Neural crest cell (in vitro differentiated cells): ENCODE measurements at regions not wholly inside any gene's neighbourhood (a gene's known extent, or its start where the extent isn't known, plus 50 kb on each side); places are given as distances from the start of the nearest gene placed in this dataset.
"Not testable (repeated sequence)": the region's sequence is repeated elsewhere in the genome, so short reads cannot be mapped to it uniquely, and the experiment has no call there.

Experiments
- DNase-seq: peaks from one replicate; pipeline ENCODE4 v3.0.0; 2021; ENCODE audit warnings: low read depth, mixed read lengths, low spot score
- H3K27ac Mint-ChIP-seq: one replicate; pipeline ENCODE4 v1.8.0; 2021; ENCODE audit warnings: mild to moderate bottlenecking, mixed read lengths; ENCODE audit not compliant: unreplicated experiment
- H3K27me3 Mint-ChIP-seq: 2 replicates; pipeline ENCODE4 v1.8.0; 2021; ENCODE audit warnings: low read depth, mild to moderate bottlenecking, mixed read lengths
- H3K36me3 Mint-ChIP-seq: 2 replicates; pipeline ENCODE4 v1.8.0; 2021; ENCODE audit warnings: low read depth, mild to moderate bottlenecking, mixed read lengths
- H3K4me1 Mint-ChIP-seq: 2 replicates; pipeline ENCODE4 v1.8.0; 2021; ENCODE audit warnings: mixed read lengths
- H3K4me3 Mint-ChIP-seq: one replicate; pipeline ENCODE4 v1.8.0; 2021; ENCODE audit warnings: mild to moderate bottlenecking, mixed read lengths
- H3K9me3 Mint-ChIP-seq: 2 replicates; pipeline ENCODE4 v1.8.0; 2021; ENCODE audit warnings: mixed read lengths
- CTCF ChIP-seq: fragments of 200-600 bp; sonication (generic); conservative IDR thresholded peaks from 2 replicates; pipeline ENCODE4 v1.5.0; 2021; ENCODE audit warnings: antibody characterized with exemption, mild to moderate bottlenecking

DNA sequence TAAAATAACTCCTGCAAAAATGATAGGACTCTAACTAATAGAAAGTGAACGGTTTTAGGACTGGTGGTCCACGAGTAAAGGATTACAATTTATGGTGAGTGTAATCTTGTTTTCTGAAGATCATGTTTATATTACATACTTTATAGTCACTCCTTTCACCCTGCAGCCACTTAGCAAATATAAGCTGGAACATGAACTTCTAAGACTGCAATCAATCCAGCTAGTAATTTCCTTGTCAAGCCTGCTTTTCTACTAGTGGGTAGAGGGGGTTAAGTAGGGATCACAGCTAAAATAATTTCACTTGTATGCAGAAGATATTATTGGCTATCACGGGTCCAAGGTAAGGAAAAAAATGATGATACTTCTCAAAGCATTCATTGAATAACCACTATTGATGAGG, 125.5 kb upstream of the NETO1 start:
- DNase-seq = no peak
- Mint-ChIP-seq H3K4me1 (no peaks in the 10 kb centered on the region), H3K4me3 (no peak overlapping the region), H3K9me3 (no peaks in the 10 kb centered on the region), H3K27me3 (no peaks in the 10 kb centered on the region), H3K36me3 (no peaks in the 10 kb centered on the region), H3K27ac (no peak overlapping the region)
- TF ChIP-seq CTCF = no peak

- no peak for TF ChIP-seq CTCF
- H3K9me3 Mint-ChIP-seq = peaks cover 2% of the 10 kb centered on the region
- H3K4me1 Mint-ChIP-seq = no peaks in the 10 kb centered on the region
- H3K27ac Mint-ChIP-seq = no peak overlapping the region
- no peak overlapping the region for H3K4me3 Mint-ChIP-seq
- no peaks in the 10 kb centered on the region for H3K36me3 Mint-ChIP-seq
- no peaks in the 10 kb centered on the region for H3K27me3 Mint-ChIP-seq
- DNase-seq = no peak
These were observed 123.6 kb upstream of the NETO1 start for GRCh38 chr18:72991379-72991778.

DNA sequence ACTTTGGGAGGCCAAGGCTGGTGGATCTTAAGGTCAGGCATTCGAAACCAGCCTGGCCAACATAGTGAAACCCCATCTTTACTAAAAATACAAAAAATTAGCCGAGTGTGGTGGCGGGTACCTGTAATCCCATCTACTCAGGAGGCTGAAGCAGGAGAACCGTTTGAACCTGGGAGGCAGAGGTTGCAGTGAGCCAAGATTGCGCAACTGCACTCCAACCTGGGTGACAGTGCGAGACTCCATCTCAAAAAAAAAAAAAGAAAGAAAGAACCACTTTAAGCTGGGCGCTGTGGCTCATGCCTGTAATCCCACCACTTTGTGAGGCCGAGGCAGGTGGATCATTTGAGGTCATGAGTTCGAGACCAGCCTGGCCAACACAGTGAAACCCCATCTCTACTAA, 119.8 kb upstream of the NETO1 start:
- H3K36me3 Mint-ChIP-seq, H3K27me3 Mint-ChIP-seq, H3K4me1 Mint-ChIP-seq, H3K27ac Mint-ChIP-seq, DNase-seq, H3K4me3 Mint-ChIP-seq, H3K9me3 Mint-ChIP-seq: not testable (repeated sequence)

DNA sequence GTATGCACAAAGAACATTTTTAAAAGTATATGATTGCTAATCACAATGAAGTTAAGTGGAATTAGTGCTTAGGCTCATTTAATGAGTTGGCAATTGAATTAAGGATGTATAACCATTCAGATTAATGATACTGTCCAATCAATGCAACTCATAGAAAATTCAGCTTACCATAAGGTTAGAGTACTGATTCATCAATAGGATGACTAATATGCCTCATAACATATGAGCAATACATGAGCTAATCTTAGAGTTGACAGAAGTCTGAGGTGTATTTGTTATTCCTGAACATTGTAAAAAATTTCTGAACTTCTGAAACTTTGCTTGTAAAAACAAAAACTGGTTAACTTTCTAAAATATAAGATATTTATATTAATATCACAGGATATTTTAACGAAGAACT, 118.3 kb upstream of the NETO1 start:
- no peak for DNase-seq
- H3K4me1 Mint-ChIP-seq = no peaks in the 10 kb centered on the region
- no peaks in the 10 kb centered on the region for H3K36me3 Mint-ChIP-seq
- no peak for TF ChIP-seq CTCF
- peaks cover 2% of the 10 kb centered on the region for H3K9me3 Mint-ChIP-seq
- no peak overlapping the region for H3K27ac Mint-ChIP-seq
- peaks cover 3% of the 10 kb centered on the region for H3K27me3 Mint-ChIP-seq
- H3K4me3 Mint-ChIP-seq = no peak overlapping the region

DNA sequence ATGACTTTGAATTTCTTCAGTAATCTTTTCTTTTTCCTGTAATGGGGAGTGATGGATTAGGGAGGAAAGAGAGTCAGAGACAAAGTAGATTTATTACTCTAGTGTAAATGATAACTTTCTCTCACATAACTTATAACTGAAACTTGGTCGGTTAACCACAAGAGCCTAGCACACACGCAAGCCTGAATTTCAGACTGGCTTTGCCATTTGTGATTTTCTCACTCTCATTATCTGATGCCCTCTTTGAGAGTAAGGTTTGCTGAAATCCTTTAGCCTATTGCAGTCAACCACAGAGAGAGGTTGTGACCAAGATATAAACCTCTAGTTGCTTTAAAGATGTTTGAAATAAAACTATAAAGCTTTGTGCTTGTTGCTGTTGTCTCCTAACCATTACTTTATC, 117.9 kb upstream of the NETO1 start:
- Mint-ChIP-seq H3K36me3 (no peaks in the 10 kb centered on the region), H3K9me3 (peaks cover 2% of the 10 kb centered on the region), H3K4me3 (no peak overlapping the region), H3K4me1 (no peaks in the 10 kb centered on the region), H3K27ac (no peak overlapping the region), H3K27me3 (peaks cover 3% of the 10 kb centered on the region)
- TF ChIP-seq CTCF = no peak
- DNase-seq = no peak

DNA sequence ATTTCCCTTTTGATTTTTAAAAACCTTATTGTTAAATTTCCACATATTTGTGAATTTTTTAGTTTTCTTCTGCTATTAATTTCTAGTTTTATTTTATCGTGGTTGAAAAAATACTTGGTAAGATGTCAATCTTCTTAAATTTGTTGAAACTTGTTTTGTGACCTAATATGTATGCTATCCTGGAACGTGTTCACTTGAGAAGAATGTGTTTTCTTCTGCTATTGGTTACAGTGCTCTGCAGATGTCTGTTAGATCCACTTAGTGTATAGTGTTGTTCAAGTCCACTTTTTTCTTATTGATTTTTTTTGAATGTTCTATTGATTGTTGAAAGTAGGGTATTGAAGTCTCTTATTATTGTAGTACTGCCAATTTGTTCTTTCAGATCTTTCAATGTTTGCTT, 116.5 kb upstream of the NETO1 start:
- no peak for TF ChIP-seq CTCF
- Mint-ChIP-seq H3K36me3 (no peaks in the 10 kb centered on the region), H3K9me3 (peaks cover 2% of the 10 kb centered on the region), H3K27ac (no peak overlapping the region), H3K4me3 (no peak overlapping the region), H3K27me3 (peaks cover 3% of the 10 kb centered on the region), H3K4me1 (no peaks in the 10 kb centered on the region)
- no peak for DNase-seq
